GM12875 (cell line): ENCODE measurements at regions not wholly inside any gene's neighbourhood (a gene's known extent, or its start where the extent isn't known, plus 50 kb on each side); places are given as distances from the start of the nearest gene placed in this dataset.

Source experiments
- H3K4me3 ChIP-seq: one replicate; pipeline ENCODE4 v1.5.1; 2011; ENCODE audit warnings: low read depth, low read length, control low read depth
- TF ChIP-seq, protein P1 (sequence below): IDR thresholded peaks from 2 replicates; pipeline ENCODE4 v1.5.1; 2011; ENCODE audit warnings: low read depth, mild to moderate bottlenecking, control low read depth, inconsistent platforms, low read length, moderate library complexity, borderline replicate concordance; ENCODE audit not compliant: insufficient read depth

DNA sequence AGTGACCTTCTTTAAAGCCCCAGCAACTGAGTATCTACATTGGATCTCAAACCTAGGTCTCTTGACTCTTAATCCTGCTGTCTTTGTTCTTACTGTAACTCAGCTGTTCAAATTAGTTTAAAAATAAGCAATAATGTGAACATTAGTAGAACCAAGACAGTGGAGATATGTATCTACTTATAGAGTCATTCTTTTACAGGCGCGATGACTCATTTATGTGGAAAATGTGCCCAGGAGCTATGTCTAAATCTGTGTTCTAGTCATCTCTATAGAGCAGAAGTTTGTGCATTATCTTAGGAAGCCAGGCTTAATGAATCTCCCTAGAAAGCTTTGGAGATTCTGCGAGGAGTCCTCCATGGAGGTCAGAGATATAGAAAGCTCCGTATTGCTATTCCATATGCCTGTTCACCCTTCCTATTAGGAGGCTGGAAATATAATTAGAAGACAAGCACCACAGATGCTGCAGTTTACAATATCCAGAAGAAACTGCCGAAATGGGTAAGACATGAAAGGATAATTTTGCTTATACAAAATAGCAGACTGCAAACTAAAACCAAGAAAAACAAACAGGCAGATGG is 211.6 kb downstream of the TRIB2 start:
- TF ChIP-seq, protein P1, sequence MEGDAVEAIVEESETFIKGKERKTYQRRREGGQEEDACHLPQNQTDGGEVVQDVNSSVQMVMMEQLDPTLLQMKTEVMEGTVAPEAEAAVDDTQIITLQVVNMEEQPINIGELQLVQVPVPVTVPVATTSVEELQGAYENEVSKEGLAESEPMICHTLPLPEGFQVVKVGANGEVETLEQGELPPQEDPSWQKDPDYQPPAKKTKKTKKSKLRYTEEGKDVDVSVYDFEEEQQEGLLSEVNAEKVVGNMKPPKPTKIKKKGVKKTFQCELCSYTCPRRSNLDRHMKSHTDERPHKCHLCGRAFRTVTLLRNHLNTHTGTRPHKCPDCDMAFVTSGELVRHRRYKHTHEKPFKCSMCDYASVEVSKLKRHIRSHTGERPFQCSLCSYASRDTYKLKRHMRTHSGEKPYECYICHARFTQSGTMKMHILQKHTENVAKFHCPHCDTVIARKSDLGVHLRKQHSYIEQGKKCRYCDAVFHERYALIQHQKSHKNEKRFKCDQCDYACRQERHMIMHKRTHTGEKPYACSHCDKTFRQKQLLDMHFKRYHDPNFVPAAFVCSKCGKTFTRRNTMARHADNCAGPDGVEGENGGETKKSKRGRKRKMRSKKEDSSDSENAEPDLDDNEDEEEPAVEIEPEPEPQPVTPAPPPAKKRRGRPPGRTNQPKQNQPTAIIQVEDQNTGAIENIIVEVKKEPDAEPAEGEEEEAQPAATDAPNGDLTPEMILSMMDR, result no peak
- H3K4me3 ChIP-seq, result no peak overlapping the region

- H3K4me3 ChIP-seq, result no peak overlapping the region
- TF ChIP-seq, protein P1, result no peak
Observed at GRCh38 chr2:12928775-12929401, 212.2 kb downstream of the TRIB2 start.

DNA sequence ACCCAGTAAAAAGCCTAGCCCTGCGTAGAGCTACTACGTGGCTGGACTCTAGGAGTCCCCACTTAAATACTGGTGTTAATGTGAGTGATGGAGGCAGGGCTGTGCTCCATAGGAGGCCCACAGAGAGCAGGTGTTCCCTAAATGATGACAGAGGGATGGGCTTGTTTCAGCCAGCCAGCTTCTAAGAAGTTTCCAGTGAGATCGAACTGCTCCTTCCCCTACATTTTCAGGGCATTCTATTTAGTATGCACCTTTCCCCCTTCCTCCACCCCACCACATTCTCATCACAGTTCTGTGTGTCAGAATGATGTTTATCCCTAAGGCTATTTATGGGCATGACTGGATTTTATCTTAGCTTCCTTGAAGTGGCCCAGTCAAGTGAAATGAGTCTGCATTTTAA is 213.0 kb downstream of the TRIB2 start:
- TF ChIP-seq, protein P1, result no peak
- no peak overlapping the region for H3K4me3 ChIP-seq

- TF ChIP-seq, protein P1, result no peak
- no peak overlapping the region for H3K4me3 ChIP-seq
Observed at GRCh38 chr2:12930391-12930790, 213.7 kb downstream of the TRIB2 start.

- TF ChIP-seq, protein P1, result peak; percentile 84
- H3K4me3 ChIP-seq, result no peak overlapping the region
Observed at GRCh38 chr2:12931186-12931844, 214.6 kb downstream of the TRIB2 start.

DNA sequence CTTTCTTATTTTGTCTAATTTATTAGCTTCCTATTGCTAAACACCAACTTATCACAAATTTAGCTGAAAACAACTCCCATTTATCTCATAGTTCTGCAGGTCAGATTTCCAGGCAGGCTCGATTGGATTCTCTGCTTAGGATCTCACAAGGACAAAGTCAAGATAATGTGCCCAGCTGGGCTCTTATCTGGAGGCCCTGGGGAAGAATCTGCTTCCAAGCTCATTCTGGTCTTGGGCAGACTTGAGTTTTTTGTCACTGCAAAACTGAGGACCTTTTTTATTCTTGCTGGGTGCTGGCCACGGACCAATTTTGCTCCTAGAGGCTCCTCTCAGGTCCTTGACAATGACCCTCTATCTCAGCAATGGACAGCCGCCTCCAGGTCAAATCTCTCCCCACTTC is 215.5 kb downstream of the TRIB2 start:
- no peak overlapping the region for H3K4me3 ChIP-seq
- TF ChIP-seq, protein P1, result no peak
